CD4-positive, alpha-beta T cell (primary cell): ENCODE measurements at regions not wholly inside any gene's neighbourhood (a gene's known extent, or its start where the extent isn't known, plus 50 kb on each side); places are given as distances from the start of the nearest gene placed in this dataset.

Experiments
- ATAC-seq: fragments of 200-7000 bp; cut with Tn5 transposase; one replicate; pipeline ENCODE4 v1.10.0; 2022; ENCODE audit warnings: mild to moderate bottlenecking; ENCODE audit not compliant: poor library complexity
- CTCF ChIA-PET: fragments of 350-600 bp; sonication (Branson Sonifier 250); formaldehyde crosslinking; loops from one replicate; lab custom pipeline; 2021; ENCODE audit warnings: antibody characterized with exemption, inconsistent platforms; lab: Charles Lee
- POLR2A ChIA-PET: fragments of 350-600 bp; sonication (Branson Sonifier 250); formaldehyde crosslinking; loops from one replicate; lab custom pipeline; 2021; ENCODE audit warnings: antibody characterized with exemption, inconsistent platforms; lab: Charles Lee
- DNase-seq, 14 experiments: peaks; one replicate each; pipeline ENCODE4 v3.0.0-alpha.2; 2013 to 2020; ENCODE audit warnings: mixed read lengths in 2 of 14
- H3K27ac ChIP-seq, 2 donors: one replicate each; pipeline versions ENCODE4 v1.5.1 to v1.7.0; 2013; ENCODE audit warnings: low read length in 2 of 2, low read depth in 1 of 2, mild to moderate bottlenecking in 1 of 2
- H3K27me3 ChIP-seq, 2 experiments: 1 replicate in 1 of 2; 2 replicates in 1 of 2; pipeline versions ENCODE4 v1.6.1 to v1.7.0; 2013; ENCODE audit warnings: low read length in 2 of 2, control low read depth in 1 of 2, mild to moderate bottlenecking in 1 of 2, moderate library complexity in 1 of 2; ENCODE audit not compliant: insufficient read depth in 2 of 2, control insufficient read depth in 1 of 2
- H3K36me3 ChIP-seq: one replicate; pipeline ENCODE4 v1.6.1; 2013; ENCODE audit warnings: low read length, control low read depth; ENCODE audit not compliant: insufficient read depth
- H3K4me1 ChIP-seq: one replicate; pipeline ENCODE4 v1.6.1; 2013; ENCODE audit warnings: low read length, control low read depth; ENCODE audit not compliant: insufficient read depth
- H3K4me3 ChIP-seq: one replicate; pipeline ENCODE4 v1.5.1; 2013; ENCODE audit warnings: mild to moderate bottlenecking, low read length, moderate library complexity
- H3K9me3 ChIP-seq, 2 experiments: 1 replicate in 1 of 2; 2 replicates in 1 of 2; pipeline versions ENCODE4 v1.6.1 to v1.7.0; 2013; ENCODE audit warnings: low read length in 2 of 2, mild to moderate bottlenecking in 2 of 2, control low read depth in 1 of 2, moderate library complexity in 1 of 2; ENCODE audit not compliant: control insufficient read depth in 1 of 2, insufficient read depth in 1 of 2
- H3K27ac Mint-ChIP-seq: one replicate; pipeline ENCODE4 v1.8.0; 2020; ENCODE audit warnings: mixed read lengths
- H3K27me3 Mint-ChIP-seq: one replicate; pipeline ENCODE4 v1.8.0; 2021; ENCODE audit warnings: mixed read lengths
- H3K36me3 Mint-ChIP-seq: one replicate; pipeline ENCODE4 v1.8.0; 2021; ENCODE audit warnings: low read depth, mixed read lengths
- H3K4me1 Mint-ChIP-seq: one replicate; pipeline ENCODE4 v1.8.0; 2021; ENCODE audit warnings: low read depth, mixed read lengths
- H3K4me3 Mint-ChIP-seq: one replicate; pipeline ENCODE4 v1.8.0; 2020; ENCODE audit warnings: mild to moderate bottlenecking, mixed read lengths
- H3K9me3 Mint-ChIP-seq: one replicate; pipeline ENCODE4 v1.8.0; 2020; ENCODE audit warnings: mixed read lengths
- CTCF ChIP-seq: fragments of 200-600 bp; IDR thresholded peaks from one replicate; pipeline ENCODE4 v1.8.0; 2022; ENCODE audit warnings: antibody characterized with exemption, mild to moderate bottlenecking
- intact Hi-C, 2 experiments: fragments of 100-400 bp; cut with DNase I in 1 of 2; cut with micrococcal nuclease in 1 of 2; formaldehyde crosslinking; loops; one replicate each; pipeline versions ENCODE4 v1.15.1 to v1.9.0; 2023 to 2025; cut with DNase I, micrococcal nuclease

GRCh38 chr1:194447636-194448035, 1261.2 kb upstream of the B3GALT2 start:
- Histone ChIP-seq H3K4me1 (no peaks in the 10 kb centered on the region), H3K4me3 (no peak overlapping the region), H3K9me3 (no peaks in the 10 kb centered on the region), H3K27ac (no peak overlapping the region), H3K27me3 (no peaks in the 10 kb centered on the region), H3K36me3 (no peaks in the 10 kb centered on the region)
- ChIA-PET POLR2A (no interaction called here), CTCF (no interaction called here)
- H3K27ac Mint-ChIP-seq, result no peak overlapping the region
- no peaks in the 10 kb centered on the region for H3K4me1 Mint-ChIP-seq
- no peak for TF ChIP-seq CTCF
- DNase-seq (no peak), ATAC-seq (no peak)
- H3K27me3 Mint-ChIP-seq, result no peaks in the 10 kb centered on the region
- no peaks in the 10 kb centered on the region for H3K36me3 Mint-ChIP-seq
- no peaks in the 10 kb centered on the region for H3K9me3 Mint-ChIP-seq
- intact Hi-C loops, result no loop called here
- no peak overlapping the region for H3K4me3 Mint-ChIP-seq

DNA sequence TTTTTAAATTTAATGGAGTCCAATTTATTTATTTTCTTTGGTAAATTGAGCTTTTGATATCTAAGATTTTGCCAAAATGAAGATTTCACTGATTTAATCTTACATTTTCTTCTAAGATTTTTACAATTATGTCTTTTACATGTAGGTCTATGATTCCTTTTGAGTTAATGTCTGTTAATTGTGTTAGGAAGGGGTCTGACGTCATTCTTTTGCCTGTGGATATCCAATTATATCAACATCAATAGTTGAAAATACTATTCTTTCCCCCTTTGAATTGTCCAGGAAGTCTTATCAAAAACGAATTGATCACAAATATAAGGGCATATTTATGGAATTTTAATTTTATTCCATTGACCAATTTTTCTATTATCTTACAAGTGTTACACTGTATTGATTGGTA, 1258.8 kb upstream of the B3GALT2 start:
- H3K36me3 Mint-ChIP-seq, result no peaks in the 10 kb centered on the region
- Histone ChIP-seq H3K36me3 (no peaks in the 10 kb centered on the region), H3K4me1 (no peaks in the 10 kb centered on the region), H3K9me3 (no peaks in the 10 kb centered on the region), H3K27me3 (no peaks in the 10 kb centered on the region), H3K4me3 (no peak overlapping the region), H3K27ac (no peak overlapping the region)
- H3K27me3 Mint-ChIP-seq, result no peaks in the 10 kb centered on the region
- no peak overlapping the region for H3K4me3 Mint-ChIP-seq
- H3K4me1 Mint-ChIP-seq, result no peaks in the 10 kb centered on the region
- no peak for DNase-seq
- ChIA-PET POLR2A (no interaction called here), CTCF (no interaction called here)
- H3K9me3 Mint-ChIP-seq, result no peaks in the 10 kb centered on the region
- no peak overlapping the region for H3K27ac Mint-ChIP-seq
- ATAC-seq, result no peak
- intact Hi-C loops, result no loop called here
- TF ChIP-seq CTCF, result no peak

- H3K36me3 ChIP-seq, result no peaks in the 10 kb centered on the region
- Mint-ChIP-seq H3K27me3 (no peaks in the 10 kb centered on the region), H3K4me1 (no peaks in the 10 kb centered on the region), H3K36me3 (no peaks in the 10 kb centered on the region), H3K27ac (no peak overlapping the region), H3K4me3 (no peak overlapping the region), H3K9me3 (no peaks in the 10 kb centered on the region)
- H3K27me3 ChIP-seq, result no peaks in the 10 kb centered on the region
- DNase-seq (no peak), ATAC-seq (no peak)
- no peaks in the 10 kb centered on the region for H3K4me1 ChIP-seq
- ChIA-PET CTCF (no interaction called here), POLR2A (no interaction called here)
- H3K4me3 ChIP-seq, result no peak overlapping the region
- intact Hi-C loops, result no loop called here
- no peak for TF ChIP-seq CTCF
- no peaks in the 10 kb centered on the region for H3K9me3 ChIP-seq
- no peak overlapping the region for H3K27ac ChIP-seq
Measured at GRCh38 chr1:194442901-194443575, 1256.6 kb upstream of the B3GALT2 start.
